Astrocyte (in vitro differentiated cells and primary cell): ENCODE measurements at regions not wholly inside any gene's neighbourhood (a gene's known extent, or its start where the extent isn't known, plus 50 kb on each side); places are given as distances from the start of the nearest gene placed in this dataset.

Experiments used
- CTCF ChIP-seq: IDR thresholded peaks from 2 replicates; pipeline ENCODE4 v1.5.1; 2011; ENCODE audit warnings: low read depth, mild to moderate bottlenecking, inconsistent platforms, low read length, moderate library complexity; ENCODE audit not compliant: insufficient read depth
- EZH2 ChIP-seq: IDR thresholded peaks from 2 replicates; pipeline ENCODE4 v1.6.1; 2012; ENCODE audit warnings: mild to moderate bottlenecking, low read length, inconsistent platforms; ENCODE audit not compliant: insufficient read depth

DNA sequence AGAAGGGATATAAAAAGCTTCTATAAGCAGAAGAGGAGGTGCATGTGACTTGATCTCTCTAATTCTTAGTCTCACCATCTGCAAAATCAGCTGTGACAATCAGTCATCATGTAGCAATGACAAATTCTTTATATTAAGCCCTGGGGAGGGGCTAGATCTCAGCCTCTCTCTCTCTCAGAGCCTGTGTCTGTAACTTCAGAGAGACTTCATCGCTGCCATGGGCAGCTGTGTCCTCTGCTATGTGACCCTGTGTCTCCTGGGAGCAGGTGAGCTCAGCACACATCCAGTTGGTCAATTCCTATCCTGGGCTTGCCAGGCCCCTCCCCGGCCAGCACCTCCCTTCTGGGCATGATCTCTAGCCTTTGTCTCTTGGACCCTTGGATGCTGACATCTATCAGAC, 109.6 kb downstream of the ANKRD18B start:
- TF ChIP-seq CTCF (no peak), EZH2 (no peak)
